T-helper 2 cell treated with Interferon-gamma antibody and Interleukin-4, amounts not matched to agents 100 ng/mL and 5 ng/mL, for 36 hours (primary cell): ENCODE measurements at regions not wholly inside any gene's neighbourhood (a gene's known extent, or its start where the extent isn't known, plus 50 kb on each side); places are given as distances from the start of the nearest gene placed in this dataset.
"Not testable (repeated sequence)": the region's sequence is repeated elsewhere in the genome, so short reads cannot be mapped to it uniquely, and the experiment has no call there.

Experiments
- intact Hi-C: fragments of 100-400 bp; cut with micrococcal nuclease; formaldehyde crosslinking; loops from one replicate; pipeline ENCODE4 v1.15.1; 2023

DNA sequence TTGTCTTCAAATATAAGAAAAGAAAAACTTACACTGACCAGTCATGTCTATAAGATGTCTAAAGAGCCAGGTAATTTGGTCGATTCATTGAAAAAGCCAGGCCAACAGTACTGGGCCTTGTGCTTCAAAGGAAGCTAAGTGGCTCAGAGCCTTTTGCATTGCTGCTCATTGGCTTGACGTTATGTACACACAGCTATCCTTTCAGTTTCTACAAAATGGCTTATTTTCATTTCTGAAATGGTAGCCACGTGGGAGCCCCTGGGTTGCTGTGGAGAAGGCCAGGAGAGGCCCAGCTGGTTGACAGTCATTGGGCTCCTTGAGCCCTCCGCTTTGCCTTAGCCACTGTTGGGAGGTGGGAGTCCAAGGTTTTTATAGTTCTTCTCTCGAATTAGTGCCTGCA is 199.1 kb upstream of the CXorf66 start:
- intact Hi-C loops: no loop called here

DNA sequence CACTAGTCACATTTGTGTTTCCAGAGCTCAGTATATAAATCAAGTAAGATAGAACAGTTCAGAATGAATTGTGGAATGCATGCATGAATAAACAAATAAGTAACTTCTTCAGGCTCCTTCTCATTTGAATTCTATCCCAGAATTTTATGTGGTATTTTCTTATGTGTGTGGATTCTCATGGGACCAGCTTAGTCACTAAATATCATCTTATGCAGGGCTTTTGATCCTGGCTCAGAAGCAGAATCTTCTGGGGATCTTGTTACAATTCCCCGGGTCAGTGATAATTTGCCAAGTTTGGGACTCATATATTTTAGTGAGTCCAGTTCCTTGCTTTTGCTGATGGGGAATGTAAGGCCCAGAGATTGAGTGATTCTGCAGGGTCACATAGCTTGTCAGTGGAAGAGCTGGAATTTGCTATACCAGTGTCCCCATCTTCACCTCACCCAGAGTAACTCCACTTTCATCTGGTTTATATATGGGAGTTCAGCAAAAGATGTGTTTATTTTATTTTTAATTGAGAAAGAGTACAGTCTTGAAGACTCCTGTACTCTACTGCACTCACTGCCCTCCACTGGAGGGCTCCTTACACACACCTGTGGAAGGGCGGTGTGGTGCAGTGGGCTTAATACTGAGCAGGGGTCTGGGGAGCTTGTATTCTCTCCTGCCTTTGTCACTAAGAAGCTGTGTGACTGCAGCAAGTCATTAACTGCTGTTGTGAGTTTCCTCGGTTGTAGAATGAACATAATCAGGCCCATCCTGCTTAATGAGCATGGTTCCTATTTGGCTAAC is 198.2 kb upstream of the CXorf66 start:
- intact Hi-C loops: no loop called here

DNA sequence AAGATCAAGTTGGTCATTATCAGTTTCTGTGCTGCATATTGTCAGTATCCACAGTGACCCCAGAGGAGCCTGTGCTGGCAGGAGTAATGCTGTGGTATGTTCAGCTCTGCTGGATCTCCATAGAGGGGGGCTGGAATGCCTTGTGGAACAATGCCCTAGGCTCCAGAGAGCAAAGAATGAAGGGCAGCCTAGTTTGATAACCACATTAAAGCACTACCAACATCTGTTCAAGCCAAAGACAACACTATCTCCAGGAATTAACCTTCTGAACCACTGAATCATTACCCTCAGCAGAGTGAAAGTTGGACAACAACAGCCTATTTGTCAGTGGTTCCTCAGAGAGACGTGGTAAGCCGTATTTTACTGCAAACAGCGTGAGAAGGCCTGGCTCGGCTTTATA is 192.3 kb upstream of the CXorf66 start:
- intact Hi-C loops: no loop called here

DNA sequence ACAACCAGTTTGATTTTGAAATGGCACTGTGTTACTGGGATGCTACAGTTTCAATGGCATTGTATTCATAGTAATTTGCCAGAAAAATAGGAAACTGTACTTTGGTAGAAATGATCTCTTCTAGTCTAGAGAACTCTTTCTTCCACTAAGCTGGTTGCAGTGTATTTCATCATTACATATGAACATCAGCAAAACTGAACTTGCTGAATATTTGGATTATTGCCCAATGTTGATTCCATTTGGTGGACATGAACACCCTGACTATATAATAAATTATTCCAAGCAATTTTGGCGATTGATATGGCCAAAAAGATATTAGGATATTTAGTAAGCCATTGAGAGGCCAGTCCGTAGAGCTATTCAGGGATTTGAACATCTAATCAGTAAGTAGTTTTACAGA is 191.8 kb upstream of the CXorf66 start:
- intact Hi-C loops: no loop called here

DNA sequence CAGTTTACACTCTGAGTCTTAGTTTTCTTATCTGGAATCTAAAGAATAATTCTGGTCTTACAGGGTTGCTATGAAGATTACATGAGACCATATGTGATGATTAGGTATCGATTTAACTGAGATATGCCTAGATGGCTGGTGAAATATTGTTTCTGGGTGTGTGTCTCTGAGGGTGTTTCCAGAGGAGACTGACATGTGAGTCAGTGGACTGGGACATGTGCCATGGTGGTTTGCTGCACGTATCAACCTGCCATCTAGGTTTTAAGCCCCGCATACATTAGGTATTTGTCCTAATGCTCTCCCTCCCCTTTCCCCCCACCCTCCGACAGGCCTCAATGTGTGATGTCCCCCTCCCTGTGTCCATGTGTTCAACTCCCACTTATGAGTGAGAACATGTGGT is 186.0 kb upstream of the CXorf66 start:
- intact Hi-C loops: no loop called here

DNA sequence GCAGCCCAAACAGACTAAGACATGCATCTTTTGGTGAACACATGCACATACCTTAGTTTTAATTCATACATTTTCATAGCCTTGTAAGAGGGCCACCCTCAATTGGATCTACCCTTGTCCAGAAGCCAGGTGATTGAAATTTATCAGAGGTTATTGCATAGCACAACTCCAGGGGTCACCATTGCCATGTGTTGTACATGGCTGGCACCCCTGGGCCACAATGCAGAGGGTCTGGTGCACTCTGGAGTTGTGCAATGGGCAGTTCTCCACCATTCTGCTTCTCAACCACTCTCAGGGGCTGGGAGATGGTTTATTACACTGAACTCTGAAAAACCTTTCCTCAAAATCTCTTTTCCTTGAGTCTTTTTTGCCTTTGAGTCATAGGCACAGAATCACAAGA is 184.4 kb upstream of the CXorf66 start:
- intact Hi-C loops: no loop called here

DNA sequence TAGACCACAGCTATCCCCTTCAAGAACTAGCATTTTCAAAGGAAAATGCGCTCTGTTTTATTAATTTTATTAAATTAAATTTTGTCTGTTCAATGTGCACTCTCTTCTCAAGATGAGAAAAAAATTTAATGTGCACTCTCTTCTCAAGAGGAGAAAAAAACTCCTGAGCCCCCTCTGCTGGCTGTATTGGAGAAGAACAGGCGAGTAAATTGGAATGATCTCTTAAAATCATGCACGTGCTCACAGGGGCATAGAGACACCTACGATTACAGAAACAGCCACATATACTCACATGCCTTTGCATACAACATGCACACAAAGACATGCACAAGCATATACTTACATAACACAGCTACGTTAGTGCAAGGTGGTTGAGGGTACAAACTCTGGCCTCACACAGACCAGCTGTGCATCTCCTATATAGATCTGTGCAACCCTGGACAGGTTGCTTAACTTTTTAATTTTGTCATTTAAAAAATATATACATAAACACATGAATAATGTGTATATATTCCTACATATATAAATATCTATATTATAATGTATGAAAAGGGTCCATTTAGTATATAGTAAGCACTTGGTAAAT is 176.2 kb upstream of the CXorf66 start:
- intact Hi-C loops: no loop called here

DNA sequence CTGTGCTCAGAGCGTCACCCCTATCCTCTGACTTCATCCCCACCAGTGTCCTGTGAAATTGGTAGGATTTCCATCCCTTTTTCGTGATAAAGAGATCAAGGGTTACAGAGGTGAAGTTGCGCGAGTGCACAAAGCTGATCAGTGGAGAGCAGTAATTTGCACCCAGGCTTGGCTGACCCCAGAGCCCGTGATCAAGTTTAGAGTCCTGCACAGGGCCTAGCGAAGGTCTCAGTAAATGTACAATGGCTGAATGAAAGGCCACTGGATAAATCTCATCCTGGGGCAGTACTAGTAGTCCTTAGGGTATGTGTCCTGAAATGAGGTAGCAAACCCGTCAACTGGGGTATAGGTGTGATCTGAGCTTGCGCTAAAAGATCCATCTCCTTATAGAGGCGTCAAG is 173.2 kb upstream of the CXorf66 start:
- intact Hi-C loops: not testable (repeated sequence)

DNA sequence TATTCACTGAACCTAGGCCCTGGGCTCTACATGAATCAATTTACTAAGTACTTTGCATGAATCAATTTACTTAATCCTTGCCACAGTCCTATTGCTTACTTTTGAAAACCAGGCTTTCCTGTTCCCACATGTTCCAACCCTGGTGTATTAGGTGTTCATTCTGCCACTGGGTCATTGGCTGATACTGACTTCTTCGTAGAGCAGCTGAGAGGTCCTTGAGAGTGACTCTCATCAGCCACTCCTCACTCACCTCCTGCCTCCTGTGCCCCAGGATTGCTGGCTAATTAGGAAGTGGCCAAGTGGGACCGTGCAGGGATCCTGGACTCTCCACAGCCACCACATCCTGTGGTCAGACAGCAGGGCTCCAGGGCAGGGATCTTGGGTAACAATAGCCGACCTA is 172.7 kb upstream of the CXorf66 start:
- intact Hi-C loops: not testable (repeated sequence)

DNA sequence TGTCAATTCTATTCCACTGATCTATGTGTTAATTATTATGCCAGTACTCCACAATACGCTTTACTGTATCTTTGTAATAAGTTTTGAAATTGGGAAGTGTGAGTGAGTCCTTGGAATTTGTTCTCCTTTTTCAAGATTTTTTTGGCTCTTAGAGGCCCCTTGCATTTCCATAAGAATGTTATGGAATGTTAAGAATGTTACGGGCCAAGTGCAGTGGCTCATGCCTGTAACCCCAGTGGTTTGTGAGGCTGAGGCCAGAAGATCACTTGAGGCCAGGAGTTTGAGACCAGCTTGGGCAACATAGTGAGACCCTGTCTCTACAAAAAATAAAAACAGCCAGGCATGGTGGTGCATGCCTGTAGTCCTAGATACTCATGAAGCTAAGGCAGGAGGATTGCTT is 167.6 kb upstream of the CXorf66 start:
- intact Hi-C loops: no loop called here

DNA sequence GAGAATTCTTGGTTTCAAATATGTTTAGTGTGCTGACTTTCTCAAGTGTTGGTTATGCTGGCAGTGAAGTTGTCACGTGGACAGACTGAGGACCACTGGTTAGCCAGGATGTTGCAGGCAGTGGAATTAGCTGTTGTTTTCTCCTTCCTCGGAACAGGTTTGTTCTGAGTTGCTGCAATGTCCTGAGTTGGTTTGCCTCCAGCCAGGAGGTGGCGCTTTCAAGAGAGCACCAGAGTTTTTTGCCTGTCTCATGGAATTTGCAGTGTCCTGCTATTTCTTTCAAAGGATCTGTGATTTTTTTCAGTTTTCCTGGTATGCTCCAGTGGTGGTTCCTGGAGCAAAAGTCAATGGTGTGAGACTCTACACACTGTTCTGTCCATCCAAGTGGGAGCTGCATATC is 158.1 kb upstream of the CXorf66 start:
- intact Hi-C loops: no loop called here

DNA sequence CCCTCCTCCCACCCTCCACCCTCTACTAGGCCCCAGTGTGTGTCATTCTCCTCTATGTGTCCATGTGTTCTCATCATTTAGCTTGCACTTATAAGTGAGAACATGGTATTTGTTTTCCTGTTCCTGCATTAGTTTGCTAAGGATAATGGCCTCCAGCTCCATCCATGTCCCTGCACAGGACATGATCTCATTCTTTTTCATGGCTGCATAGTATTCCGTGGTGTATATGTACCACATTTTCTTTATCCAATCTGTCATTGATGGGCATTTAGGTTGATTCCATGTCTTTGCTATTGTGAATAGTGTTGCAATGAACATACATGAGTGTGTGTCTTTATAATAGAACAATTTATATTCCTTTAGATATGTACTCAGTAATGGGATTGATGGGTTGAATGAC is 148.7 kb upstream of the CXorf66 start:
- intact Hi-C loops: not testable (repeated sequence)

DNA sequence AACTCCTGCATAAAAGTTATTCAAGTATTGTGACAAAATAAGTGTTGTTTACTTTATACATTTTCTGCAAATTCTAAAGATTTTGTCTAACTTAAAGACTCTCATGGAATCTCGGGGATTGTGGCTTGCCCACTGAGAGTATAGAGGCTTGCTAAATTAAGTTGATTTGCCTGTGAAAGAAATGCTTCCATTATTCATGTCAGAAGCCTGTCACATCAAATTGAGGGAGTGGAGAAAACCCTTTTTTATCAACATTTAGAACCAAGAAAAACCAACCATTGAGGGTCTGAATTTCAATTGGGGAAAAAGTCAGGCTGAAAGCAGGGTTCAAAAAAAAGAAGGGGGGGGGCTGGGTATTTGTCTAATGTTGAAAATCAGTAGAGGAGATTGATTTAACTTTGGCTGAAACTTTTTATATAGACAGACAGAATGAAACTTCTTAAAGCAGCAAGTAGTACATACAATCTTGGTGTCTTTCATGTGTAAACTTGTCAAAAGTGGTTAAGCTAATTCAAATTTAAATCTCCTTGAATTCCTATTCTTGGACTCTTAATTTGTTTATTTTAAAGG is 144.8 kb upstream of the CXorf66 start:
- intact Hi-C loops: no loop called here

DNA sequence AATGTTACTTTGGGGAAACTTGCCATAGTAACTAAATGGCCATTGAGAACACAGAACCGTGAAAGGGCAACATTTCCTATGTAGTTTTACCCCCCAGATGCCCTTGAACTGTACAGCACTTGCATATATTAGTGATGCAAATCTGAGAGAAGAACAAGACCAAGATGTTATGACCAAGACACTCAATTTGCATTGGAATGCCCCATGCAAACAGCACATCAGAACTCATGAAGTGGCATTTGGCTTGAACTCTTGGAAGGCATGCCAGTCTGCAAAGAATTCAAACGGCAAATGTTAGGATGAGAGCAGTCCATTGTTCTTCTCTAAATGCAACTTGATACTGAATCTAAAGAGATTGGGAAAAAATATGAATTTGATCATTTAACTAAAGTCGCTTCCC is 139.4 kb upstream of the CXorf66 start:
- intact Hi-C loops: no loop called here

DNA sequence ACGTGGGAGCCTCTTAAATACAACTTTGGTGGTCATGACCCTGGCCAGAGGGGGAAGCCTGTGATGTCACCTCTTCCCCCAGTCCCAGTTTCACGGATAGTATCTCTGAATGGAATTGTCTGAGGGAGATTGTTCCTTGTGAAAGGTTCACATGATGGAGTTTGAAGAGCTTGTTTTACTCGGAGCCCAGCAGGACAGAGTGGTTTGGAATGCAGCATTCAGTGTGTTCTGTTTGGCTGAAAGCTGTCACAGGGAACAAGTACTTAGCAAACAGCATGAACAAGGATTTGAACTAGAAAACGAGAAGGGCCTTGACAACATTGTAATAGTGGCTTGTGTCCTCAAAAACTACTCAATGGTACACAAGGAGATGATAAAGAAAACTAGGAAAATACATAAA is 133.9 kb upstream of the CXorf66 start:
- intact Hi-C loops: no loop called here

DNA sequence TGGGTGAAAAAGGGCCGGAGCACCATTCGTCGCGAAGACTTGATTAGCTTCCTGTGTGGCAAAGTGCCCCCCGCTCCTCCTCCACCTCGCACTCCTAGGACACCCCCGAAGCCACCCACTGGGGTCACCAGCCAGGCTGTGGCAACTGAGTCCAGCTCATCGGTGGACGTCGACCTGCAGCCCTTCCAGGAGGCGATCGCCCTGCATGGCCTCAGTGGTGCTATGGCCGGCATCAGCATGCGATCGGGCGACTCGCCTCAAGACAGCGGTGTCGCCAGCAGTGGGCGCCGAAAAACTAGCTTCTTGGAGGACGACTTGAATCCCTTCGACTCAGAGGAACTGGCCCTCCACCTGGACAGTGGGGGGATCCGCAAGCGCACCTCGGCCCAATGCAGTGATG is 126.8 kb upstream of the CXorf66 start:
- intact Hi-C loops: no loop called here

DNA sequence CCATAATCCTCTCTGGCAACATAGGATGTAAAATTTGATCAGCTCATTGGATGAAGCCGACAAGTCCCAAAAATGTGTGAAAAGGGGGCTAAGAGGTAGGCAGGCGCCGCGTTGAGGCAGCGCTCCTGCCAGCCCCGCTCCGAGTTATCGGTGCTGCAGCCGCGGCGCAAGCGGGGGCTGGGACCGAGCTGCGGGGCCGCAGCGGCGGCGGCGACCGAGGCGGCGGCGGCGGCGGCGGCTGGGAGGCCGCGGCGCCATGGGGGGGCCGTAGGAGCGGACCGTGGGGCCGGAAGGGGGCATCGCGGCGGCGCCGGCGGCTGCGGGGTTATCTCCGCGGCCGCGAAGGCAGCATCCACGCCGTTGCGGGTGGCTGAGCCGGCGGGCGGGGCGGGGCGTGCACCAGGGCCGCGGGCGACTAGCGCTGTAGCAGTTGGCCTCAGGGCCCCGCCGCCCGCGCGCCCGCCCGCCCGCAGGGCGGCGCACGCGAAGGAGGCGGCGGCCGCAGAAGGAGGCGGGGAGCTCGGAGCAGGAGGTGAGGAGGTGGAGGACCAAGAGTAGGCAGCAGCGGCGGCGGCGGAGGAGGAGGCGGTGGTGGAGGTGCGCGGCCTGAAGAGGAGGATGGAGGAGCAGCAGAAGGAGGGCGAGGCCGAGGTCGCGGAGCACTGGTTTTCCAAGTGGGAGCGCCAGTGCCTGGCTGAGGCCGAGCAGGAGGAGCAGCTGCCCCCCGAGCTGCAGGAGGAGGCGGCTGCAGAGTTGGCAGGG is 126.0 kb upstream of the CXorf66 start:
- intact Hi-C loops: no loop called here

DNA sequence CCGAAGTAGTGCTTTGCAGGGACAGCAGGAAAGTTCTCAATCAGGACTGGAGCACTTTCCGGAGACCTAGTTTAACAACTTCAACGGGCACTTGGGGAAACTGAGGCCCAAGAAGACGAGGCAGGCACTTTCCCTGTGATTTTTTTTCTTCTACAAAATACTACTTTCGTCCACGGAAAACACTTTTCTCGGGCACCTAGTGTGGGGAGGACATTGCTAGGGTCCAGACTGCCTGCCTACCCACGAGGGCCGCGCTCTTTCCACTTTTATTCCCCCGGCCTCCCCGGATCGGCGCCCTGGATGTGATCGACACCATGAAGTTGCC is 125.4 kb upstream of the CXorf66 start:
- intact Hi-C loops: no loop called here

DNA sequence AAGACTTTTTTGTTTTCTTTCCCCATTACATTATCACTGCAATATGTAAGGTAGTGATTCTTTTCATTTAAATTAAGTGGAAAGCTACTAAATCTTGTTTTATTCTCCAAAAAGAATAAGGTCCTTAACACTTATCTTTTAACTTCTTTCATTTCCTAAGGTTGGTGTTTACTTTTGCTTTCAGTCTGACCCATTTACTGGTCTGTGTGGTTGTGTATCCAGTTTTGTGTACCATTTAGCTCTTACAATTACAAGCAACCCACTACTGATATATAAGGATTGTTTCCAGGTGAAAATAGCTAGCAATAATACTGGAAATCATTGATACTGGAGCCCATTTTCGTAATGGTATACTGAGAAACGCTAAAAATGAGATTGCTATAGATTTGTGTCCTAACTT is 123.1 kb upstream of the CXorf66 start:
- intact Hi-C loops: no loop called here

DNA sequence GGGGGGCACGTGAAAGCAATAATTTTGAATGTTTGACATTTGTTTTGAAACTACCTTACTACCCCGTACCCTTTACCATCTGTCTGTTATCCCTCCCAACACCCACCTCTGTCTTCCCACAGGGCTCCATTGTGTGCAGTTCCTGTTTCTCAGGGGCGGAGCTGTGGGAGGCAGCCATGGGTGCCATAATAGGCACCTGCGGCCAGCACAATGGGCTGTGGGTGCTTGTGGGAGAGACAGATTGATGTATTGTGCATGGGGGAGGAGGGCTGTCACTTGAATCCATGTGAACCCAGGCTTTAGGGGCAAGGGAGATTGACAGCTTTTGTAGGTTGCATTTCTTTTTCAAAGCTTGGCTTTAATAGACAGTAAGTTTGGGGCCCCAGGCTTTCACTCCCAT is 122.6 kb upstream of the CXorf66 start:
- intact Hi-C loops: no loop called here

DNA sequence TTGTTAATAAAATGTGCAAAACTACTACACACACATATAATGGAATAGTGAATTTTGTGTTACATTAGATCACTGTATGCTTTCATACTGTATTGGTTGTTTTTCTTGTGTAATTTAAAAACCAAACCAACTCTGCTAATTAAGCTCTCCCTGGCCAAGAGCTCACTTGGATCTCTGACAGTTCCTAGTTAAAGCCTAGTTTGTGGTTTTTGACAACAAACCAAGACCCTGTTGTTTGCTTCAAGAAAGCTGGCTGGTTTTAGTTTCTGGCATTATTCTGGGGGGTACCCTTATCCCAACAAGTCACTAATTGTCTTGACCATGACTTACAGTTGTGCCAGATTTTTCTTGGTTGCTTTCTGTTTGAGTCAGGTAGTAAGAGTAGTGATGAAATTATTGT is 121.4 kb upstream of the CXorf66 start:
- intact Hi-C loops: no loop called here

DNA sequence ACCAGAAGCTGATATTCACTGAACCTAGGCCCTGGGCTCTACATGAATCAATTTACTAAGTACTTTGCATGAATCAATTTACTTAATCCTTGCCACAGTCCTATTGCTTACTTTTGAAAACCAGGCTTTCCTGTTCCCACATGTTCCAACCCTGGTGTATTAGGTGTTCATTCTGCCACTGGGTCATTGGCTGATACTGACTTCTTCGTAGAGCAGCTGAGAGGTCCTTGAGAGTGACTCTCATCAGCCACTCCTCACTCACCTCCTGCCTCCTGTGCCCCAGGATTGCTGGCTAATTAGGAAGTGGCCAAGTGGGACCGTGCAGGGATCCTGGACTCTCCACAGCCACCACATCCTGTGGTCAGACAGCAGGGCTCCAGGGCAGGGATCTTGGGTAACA is 109.5 kb upstream of the CXorf66 start:
- intact Hi-C loops: not testable (repeated sequence)

DNA sequence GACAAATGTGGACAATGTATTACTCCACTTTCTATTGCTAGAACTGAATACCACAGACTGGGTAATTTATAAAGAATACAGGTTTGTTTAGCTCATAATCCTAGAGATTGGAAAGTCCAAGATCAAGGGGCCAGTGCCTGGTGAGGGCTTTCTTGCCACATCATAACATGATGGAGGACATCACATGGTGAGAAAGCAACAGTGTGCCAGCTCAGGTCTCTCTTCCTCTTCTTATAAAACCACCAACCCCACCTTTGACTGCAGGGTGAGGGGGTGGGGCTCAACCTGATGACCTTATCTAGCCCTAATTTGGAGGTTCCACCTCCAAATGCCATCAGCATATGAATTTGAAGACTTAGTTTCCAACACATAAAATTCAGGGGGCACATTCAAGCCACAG is 105.7 kb upstream of the CXorf66 start:
- intact Hi-C loops: no loop called here
